Coronary artery (tissue), 2 donors: ENCODE measurements at regions not wholly inside any gene's neighbourhood (a gene's known extent, or its start where the extent isn't known, plus 50 kb on each side); places are given as distances from the start of the nearest gene placed in this dataset.

ENCODE experiments used
- DNase-seq: peaks from one replicate; pipeline ENCODE4 v3.0.0-alpha.2; 2017; ENCODE audit warnings: low spot score
- H3K27ac ChIP-seq, 2 donors: fragments of 200-600 bp; sonication (generic); one replicate each; pipeline ENCODE4 v1.5.1; 2016 to 2019
- H3K4me3 ChIP-seq: fragments of 200-600 bp; sonication (generic); 2 replicates; pipeline ENCODE4 v1.5.1; 2016; ENCODE audit warnings: mild to moderate bottlenecking, moderate library complexity
- CTCF ChIP-seq: fragments of 200-600 bp; sonication (generic); IDR thresholded peaks from one replicate; pipeline ENCODE4 v1.5.1; 2019; ENCODE audit warnings: antibody characterized with exemption

GRCh38 chr2:6445156-6445555 is 420.6 kb downstream of the CMPK2 start:
- DNase-seq = no peak
- no peak overlapping the region for H3K4me3 ChIP-seq
- H3K27ac ChIP-seq = no peak overlapping the region
- TF ChIP-seq CTCF = no peak

- no peak overlapping the region for H3K4me3 ChIP-seq
- DNase-seq = no peak
- no peak for TF ChIP-seq CTCF
- H3K27ac ChIP-seq = no peak overlapping the region
Observed at GRCh38 chr2:6446938-6447608, 418.6 kb downstream of the CMPK2 start.

- DNase-seq = no peak
- TF ChIP-seq CTCF = no peak
- no peak overlapping the region for H3K4me3 ChIP-seq
- no peak overlapping the region for H3K27ac ChIP-seq
Observed at GRCh38 chr2:6448893-6449292, 416.8 kb downstream of the CMPK2 start.

GRCh38 chr2:6449343-6449742 is 416.4 kb downstream of the CMPK2 start:
- TF ChIP-seq CTCF = no peak
- no peak for DNase-seq
- Histone ChIP-seq H3K27ac (no peak overlapping the region), H3K4me3 (no peak overlapping the region)

- no peak for TF ChIP-seq CTCF
- no peak for DNase-seq
- no peak overlapping the region for H3K27ac ChIP-seq
- no peak overlapping the region for H3K4me3 ChIP-seq
Observed at GRCh38 chr2:6452702-6453481, 412.8 kb downstream of the CMPK2 start.

GRCh38 chr2:6454286-6454990 is 411.3 kb downstream of the CMPK2 start:
- Histone ChIP-seq H3K4me3 (no peak overlapping the region), H3K27ac (no peak overlapping the region)
- DNase-seq = no peak
- no peak for TF ChIP-seq CTCF
